ENCODE measurements at regions not wholly inside any gene's neighbourhood (a gene's known extent, or its start where the extent isn't known, plus 50 kb on each side); places are given as distances from the start of the nearest gene placed in this dataset.

DNA sequence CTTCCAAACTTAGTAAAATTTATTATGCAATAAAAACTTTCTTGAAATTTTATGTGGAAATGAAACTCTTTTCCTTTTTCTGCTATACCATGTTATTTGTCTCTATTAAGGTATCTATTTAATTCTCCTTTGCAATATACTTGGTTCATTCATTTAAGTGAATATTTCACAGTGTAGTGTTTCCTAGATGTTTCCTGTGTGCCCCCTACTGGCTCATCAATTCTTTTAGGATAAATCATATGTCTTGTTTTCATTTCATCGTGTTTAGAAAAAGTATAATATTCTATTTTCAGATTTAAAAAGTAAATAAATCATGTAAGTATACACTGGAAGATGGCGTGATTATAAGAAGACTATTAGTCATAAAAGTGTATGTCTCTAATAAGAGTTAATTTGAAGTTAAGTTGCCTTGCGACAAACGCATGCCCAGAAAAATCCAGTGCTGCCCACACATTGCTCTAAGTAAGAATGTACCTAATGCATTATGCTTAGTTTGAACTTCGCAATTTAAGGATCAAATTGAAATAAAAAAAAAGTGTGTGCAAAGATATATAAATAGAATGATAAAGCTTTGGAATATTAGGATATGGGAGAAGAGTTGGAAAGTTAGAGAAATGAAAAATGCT lies 525.4 kb downstream of the KCNJ3 start:
- peak; percentile 13 for DNase-seq

DNA sequence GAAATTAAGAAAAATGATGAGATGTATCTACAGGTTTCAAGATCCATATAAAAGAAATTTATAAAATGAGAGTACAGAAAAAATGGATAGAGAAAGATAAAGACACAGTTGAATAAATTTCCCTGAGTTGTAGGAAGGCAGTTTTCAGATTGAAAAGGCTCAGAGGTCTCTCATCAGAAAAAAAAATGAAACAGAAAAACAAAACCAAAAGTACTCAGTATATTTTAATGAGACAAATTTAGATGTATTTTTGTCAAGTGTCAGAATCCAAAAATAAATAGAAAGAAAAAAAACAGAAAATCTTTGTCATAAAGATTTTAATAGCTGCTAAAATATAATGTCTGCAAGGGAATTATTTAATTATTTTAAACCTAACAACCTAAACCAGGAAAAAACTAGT lies 520.5 kb downstream of the KCNJ3 start:
- no peak for DNase-seq

DNA sequence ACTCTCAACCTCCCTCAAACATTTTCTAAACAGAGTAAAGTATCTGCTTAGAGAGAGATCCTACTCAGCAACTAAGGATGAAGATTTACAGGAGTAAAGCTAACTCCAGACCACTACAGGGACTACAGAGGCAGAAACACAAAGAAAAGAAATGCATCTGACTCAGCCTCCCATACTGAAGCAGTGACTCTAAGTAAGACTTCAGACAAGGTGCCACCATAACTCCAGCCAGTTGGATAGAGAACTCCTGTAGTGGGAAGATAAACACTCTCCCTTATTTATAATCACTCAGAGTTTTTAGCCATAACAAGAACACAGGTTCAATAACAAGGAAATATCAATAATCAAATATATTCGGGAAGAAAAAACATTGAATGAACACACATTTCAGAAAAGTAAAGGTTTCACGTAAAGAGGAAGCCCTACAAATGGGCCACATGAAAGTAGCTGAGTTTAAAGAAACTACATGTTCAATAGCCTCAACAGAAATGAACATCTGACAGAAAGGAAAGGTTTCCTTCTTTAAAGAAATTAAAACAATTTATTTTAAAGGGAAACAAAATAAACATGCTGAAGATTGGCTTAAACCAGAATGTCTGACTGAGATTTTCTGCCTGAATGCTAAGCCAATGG lies 519.9 kb downstream of the KCNJ3 start:
- no peak for DNase-seq

DNA sequence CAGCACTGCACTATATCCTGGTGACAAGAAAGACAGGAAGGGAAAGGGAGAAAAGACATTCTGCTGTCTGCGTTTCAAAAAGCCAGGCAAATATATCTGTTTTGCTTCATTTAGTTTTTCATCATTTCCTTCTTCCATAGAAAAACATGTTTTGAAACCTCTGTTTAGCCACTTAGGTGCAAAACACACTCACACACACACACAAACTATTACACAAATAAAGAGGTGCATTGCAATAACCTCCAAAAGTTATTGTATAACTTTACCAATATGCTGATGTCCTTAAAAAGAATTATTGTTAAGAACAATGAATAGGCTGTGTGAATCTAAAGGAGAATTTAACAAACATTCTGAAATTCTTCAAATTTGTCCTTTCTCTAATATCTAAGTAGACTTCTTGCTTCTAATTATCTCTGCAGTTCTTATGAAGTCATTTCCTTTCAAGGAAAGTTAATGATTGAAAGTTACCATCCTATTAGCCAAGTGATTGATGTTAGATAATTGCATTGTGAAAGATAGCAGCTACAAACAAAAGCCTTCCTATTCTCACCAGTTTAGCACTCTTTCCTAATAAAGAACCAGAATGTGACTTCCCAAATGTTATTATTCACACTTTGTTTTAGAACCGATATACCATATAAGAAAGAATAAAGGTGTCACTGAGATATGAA lies 516.7 kb downstream of the KCNJ3 start:
- no peak for DNase-seq

DNA sequence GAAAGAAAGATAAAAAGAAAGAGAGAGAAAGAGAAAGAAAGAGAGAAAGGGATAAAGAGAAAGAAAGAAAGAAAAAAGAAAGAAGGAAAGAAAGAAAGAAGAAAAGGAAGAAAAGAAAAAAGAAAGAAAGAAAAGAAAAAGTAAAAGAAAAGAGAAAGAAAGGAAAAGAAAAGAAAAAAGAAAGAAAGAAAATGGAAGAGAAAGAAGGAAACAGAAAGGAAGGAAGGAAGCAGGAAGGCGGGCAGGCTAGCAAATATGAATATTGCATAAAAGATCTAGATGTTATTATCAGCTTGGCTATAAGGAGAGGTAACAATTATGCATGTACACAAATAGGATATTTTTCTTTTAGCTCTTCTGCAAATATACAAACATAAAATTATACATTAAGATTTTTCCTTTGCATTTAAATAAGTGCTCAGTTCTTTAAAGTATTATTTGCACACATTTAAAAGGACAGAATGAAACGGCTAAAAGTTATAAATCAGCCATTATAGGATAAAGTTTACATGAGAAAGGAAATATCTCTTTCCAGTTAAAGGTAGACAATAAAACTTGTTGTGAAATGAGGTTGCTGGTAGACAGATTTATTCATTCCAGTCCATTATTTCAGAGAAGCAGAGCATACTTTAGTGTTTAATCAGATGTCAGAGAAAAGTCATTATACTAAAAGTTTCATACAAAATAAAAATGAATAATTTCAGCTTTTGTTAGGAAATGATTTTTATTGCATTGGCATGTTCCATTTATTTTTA lies 511.4 kb downstream of the KCNJ3 start:
- no peak for DNase-seq

DNA sequence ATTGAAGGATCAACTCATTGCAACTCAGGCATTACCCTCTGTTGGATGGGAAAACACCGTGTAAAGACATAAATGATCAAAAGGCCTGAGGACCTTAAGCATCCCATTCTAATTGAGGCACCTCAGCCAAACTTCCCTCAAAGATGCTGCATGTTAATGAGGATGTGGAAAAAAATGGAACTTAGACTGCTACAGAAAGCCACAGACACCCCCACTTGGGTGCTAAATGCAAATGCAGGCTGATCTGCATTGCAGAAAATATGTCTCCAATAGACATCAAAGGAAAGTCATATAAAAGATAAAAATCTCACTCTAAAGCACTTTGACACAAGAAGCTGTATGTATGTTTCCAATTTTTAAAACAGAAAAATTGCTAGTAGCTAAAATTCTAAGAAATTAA lies 504.7 kb downstream of the KCNJ3 start:
- no peak for DNase-seq

DNA sequence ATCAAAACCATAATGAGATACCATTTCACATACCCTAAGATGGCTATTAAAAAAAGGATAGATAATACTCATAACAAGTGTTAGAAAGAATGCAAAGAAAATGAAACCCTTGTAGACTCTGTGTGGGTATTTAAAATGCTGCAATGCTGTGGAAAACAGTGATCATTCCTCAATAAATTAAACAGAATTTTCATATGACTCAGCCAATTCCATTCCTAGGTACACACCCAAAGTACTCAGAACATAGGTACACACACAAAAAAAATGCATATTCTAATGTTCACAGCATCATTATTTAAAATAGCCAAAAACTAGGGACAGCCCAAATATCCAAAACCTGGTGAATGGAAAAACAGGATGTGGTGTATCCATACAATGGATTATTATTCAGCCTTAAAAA lies 502.3 kb downstream of the KCNJ3 start:
- no peak for DNase-seq

DNA sequence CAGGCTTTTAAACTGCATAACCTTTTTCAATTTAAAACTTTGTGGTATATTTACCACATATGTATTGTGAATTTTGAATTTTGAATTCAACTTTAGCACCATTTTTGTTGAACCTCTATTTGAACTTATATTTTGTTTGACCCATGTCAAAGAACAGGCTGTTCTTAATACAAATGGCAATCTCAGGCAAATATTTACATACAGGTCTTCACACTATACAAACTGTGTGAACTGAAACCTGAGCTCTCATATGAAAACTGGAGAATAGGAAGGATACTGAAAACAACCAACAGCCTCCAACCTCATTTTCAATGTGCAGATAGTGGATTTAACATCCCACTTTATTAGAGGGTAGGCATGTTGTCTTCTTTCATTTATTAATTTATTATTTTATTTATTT lies 491.8 kb downstream of the KCNJ3 start:
- DNase-seq = no peak

DNA sequence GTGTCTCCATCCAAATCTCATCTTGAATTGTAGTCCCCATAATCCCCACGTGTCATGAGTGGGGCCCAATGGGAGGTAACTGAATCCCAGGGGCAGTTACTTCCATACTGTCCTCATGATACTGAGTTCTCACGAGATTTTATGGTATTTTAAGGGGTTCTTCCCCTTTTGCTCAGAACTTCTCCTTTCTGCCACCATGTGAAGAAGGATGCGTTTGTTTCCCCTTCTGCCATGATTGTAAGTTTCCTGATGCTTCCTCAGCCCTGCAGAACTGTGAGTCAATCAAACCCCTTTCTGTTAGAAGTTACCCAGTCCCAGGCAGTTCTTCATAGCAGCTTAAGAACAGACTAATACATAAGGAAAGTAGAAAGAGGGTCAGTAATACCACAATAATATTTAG lies 480.4 kb downstream of the KCNJ3 start:
- DNase-seq = no peak

DNA sequence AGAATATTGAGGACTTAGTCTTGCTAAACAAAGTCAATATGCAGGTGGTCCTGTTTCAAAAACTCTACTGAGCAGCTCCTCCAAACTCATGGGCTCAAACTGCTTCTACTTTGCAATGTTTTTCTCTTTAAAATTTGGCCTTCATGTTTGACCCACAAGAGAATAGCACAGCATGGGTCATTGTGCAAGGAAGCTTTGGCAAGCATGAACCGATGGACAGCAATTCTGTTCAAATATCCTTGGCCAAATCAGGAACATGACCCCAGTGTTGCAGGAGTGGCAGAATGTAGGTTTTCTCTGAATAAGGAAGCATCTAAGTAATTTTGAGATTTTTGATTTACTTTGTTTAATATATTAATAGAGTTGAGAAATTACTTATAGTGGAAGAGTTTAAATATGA lies 477.9 kb downstream of the KCNJ3 start:
- DNase-seq = no peak

DNA sequence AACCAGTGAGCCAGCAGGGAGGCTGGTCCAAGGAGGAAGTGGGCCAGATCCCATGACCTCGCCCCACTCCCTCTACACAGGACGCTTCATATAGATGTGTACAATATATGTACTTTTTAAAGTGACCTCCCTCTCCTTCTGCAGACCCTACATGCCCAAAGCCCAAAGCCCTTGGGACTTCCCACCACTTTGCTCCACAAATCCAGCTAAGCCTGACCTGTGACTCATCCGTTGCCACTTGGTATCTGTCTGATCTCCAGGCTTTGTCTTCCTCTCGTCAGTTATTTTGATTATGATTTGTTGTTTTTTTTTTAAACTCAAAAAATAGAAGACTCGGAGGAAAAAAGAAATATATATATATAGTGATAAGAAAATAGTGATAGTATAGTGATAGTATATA lies 470.8 kb downstream of the KCNJ3 start:
- no peak for DNase-seq

DNA sequence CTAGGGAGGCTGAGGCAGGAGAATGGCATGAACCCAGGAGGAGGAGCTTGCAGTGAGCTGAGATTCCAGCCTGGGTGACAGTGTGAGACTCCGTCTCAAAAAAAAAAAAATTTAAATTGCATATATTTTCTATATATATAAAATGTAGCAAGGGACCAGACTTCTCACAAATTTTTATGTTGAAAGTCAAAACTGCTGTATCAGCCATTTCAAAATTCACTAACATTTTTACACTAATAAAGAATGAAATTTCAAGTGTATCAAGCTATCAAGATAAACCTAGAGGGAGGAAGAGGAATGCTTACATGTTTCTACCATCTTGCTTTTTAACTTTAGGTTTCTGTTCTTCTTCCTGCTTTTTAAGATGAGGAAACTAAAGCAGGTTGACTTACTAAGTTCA lies 464.0 kb downstream of the KCNJ3 start:
- DNase-seq = no peak

DNA sequence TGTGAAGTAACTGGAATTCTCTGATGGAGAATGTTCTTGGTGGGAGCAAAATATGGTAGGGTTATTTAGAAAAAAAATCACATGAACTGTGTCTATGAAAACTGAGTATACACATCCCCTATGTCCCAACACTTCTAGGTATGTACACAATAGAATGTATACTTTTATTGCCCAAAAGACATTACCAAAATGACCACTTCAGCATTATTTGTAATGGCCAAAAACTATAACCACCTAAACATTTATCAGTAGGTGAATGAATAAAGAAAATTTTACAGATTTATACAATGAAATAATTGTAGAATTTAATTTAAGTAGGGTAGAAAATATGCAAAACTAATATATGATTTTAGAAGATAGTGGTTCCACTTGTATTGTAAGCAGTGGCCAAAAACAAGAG lies 462.8 kb downstream of the KCNJ3 start:
- no peak for DNase-seq

DNA sequence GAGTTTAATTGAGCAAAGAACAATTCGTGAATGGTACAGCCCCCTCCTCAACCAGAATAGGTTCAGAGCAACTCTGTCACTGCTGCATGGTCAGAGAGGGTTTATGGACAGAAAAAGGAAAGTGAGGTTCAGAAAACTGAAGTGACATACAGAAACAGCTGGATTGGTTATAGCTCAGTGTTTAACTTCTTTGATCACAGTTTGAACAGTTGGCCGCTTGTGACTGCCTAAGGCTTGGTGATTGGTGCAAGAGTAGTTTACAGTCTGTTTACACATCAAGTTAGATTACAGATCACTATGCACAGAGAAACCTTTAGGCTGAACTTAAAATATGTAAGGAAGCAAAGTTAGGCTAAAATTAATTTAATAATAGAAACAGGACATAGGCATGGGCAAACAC lies 459.2 kb downstream of the KCNJ3 start:
- no peak for DNase-seq

DNA sequence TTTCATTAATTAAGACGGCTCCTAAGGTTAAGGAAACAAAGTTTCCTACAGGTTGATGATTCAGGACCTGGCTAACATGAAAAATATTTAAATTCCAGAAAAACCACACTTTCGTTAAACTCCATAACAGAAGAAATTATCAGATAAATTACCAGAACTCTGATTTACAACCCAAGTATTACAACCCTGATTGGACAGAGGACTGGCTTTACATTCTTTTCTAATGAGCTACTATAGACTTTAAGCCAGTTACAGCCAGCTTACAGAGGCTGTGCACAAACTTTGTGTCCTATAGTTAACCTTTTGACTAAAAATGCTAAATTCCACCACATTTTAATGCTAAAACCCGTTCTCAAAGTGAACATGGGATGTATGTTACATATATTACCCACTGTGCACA lies 458.6 kb downstream of the KCNJ3 start:
- no peak for DNase-seq

DNA sequence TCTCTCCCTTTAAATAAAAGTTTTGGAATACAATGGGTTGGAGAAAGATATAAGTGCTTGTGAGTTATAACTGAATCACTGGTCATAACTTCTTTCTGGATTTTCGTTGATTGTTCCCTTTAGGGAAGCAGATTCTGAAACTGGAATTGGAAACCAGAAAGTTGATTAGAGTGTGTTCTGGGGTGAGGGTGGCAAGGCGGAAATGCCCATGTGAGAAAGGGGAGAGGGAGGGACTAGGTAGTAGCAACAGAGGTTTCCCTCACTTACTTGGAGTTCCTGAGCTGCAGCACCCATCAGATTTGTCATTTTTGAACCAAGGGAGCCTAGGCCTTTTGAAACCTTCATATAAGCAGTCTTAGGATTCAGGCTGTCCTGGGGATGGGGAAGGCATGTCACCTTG lies 453.4 kb downstream of the KCNJ3 start:
- no peak for DNase-seq

DNA sequence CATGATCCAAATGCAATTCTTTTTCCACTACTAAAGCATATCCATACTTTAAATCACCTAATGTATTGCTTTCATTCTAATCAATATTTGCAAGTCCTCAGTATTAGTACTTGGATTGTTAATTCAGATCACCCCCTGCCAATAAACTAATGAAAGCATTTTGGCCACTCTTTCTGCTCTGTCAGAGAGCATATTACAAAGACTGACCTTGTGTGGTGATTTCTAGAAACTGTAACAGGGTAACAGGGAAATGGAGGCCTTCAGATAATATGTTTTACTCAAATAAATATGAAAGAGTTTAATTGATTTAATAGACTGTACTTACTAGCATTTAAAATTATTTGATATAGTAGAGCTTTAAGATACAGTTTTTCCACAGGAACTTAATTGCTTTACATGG lies 453.0 kb downstream of the KCNJ3 start:
- DNase-seq = no peak

DNA sequence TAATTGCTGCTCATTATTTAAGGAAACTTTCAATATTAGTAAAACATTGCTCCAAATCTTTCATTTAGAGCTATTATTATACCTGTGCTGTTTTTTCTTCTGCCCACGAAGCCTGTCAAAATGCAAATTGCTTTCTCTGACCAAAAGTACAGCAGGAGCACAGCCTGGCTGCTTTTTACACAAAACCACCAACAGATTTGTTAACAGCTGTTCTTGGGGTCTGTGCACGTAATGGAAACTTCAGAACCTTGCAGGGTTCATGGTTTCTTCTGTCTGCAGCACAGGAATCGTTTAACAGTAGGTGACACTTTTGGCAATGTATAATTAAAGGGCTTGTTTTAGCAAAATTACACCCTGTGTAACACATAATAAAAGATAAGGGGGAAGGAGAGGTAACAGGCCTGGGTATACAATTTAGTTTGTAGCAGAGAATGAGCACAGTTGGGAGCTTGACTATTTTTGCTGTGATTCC lies 447.3 kb downstream of the KCNJ3 start:
- no peak for DNase-seq

DNA sequence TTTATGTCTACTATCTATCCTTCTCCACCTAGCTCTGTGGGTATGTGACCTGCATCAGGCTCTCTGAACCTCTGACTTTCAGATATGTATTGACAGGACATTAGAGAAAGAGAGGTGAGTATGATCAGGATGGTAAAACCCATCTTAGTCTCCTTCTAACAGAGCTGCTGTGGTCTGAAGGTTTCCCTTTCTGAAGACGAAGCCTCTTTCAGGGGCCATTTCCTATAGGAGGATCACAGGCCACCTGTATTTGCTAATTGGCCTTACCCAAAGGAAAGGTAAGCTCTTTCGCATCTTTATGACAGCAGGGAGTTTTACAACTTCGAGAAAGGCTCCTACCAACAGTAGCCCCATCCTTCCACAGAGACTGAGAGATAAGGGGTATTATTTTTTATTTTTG lies 442.9 kb downstream of the KCNJ3 start:
- no peak for DNase-seq

DNA sequence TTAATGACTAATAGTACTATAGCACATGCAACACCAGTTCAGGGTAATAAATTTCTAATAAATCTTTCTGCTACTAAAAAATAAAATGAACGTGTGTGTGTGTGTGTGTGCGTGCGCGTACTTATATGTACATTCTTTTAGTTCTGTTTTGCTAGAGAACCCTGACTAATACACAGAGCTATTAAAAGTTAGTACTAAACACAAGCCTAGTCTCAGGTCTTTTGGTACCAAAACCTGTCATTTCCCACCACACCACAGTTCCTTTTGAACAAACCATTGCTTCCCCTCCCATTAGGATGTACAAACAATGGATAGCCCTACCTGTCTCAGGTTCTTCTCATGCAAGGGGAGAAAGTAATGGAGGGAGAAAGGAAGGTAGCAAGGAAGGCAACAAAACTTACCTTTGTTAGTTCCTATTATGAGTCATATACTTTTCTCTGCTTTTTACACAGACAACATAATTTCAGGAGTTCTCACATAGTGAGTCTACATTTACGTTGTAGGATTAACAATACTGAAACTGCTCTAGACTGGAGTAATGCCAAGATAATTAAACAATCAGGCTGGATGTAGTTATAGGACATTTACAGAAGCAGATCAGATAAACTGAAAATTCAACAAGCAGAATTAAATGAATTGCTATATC lies 427.2 kb downstream of the KCNJ3 start:
- DNase-seq = no peak

DNA sequence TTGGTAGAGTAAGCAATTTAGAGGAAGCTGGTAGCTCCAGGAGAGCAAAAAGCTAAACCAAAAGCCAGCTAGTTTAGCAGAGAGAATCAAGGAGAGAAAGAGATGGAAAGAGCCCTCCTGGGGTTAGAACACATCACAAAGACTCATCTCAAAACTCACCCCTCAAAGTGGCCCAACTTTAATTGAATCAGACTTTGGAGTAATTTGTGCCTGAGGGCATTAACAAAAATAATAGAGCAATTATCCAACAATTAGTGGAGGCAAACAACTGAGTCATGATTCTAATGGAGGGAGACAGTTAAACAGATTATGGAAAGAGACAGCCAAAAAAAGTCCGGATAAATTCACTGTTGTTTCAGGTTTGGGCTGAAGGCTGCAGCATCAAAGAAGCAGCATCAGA lies 417.4 kb downstream of the KCNJ3 start:
- no peak for DNase-seq

DNA sequence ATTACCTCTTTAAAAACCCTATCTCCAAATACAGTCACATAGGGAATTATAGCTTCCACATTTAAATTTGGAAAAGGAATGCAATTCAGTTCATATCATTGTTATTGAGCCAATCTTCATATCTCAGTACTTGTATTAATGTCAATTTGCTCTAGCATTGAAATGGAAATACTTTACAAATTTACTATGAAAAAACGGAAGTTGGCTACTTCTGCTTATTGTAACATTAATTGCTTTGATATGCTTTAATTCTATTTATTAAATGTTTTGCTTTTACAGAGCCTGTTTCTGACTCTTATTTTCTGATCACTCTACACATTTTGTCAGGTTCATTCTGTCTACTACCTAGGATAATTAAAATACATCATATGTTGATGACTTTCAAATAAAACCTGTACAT lies 412.6 kb downstream of the KCNJ3 start:
- DNase-seq = no peak

DNA sequence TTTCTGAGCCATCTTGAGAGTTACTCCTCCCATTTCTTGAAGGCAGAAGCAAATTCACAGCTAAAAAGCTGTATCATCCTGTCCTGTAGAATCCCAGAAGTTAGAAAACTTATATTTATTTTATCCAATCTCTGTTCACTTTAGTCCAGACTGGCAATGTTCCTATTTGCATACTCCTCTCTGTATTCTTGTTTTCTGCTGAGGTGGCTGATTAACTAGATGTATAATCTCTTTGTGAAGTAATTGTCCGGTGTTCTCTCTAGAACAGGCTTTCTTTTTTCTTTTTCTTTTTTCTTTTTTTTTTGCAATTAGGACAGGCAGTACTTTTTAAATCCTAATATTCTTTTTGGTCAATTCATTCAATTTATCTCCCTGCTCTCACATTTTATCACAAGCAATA lies 411.0 kb downstream of the KCNJ3 start:
- no peak for DNase-seq

Data from midbrain (tissue), 1 donor.